SK-N-SH treated with all-trans-retinoic acid at 6 μM for 48 hours (cell line): ENCODE measurements at regions not wholly inside any gene's neighbourhood (a gene's known extent, or its start where the extent isn't known, plus 50 kb on each side); places are given as distances from the start of the nearest gene placed in this dataset.

Experiments used
- ATAC-seq: fragments of 200-7000 bp; cut with Tn5 transposase; 3 replicates; pipeline ENCODE4 v1.9.1; 2020; ENCODE audit warnings: mild to moderate bottlenecking, moderate library complexity
- ARNTL ChIP-seq: fragments of 450-650 bp; formaldehyde crosslinking; IDR thresholded peaks from 2 replicates; pipeline ENCODE4 v1.5.0; 2020; ENCODE audit warnings: low read depth, mild to moderate bottlenecking, moderate library complexity, borderline replicate concordance
- CREB5 ChIP-seq: fragments of 250-450 bp; sonication (Bioruptor Pico); IDR thresholded peaks from 2 replicates; pipeline ENCODE4 v1.5.1; 2020; ENCODE audit warnings: low read depth, mild to moderate bottlenecking, moderate library complexity
- CSDC2 ChIP-seq: fragments of 250-450 bp; sonication (Bioruptor Pico); IDR thresholded peaks from 2 replicates; pipeline ENCODE4 v1.5.0; 2020; ENCODE audit warnings: mild to moderate bottlenecking, moderate library complexity
- CSRNP3 ChIP-seq: fragments of 250-450 bp; sonication (Bioruptor Pico); IDR thresholded peaks from 2 replicates; pipeline ENCODE4 v1.5.1; 2021; ENCODE audit warnings: mild to moderate bottlenecking, moderate library complexity
- ESRRG ChIP-seq: fragments of 250-450 bp; sonication (Bioruptor Pico); IDR thresholded peaks from 2 replicates; pipeline ENCODE4 v1.6.1; 2021; ENCODE audit warnings: mild to moderate bottlenecking
- GLIS3 ChIP-seq: fragments of 250-450 bp; sonication (Bioruptor Pico); IDR thresholded peaks from 2 replicates; pipeline ENCODE4 v1.5.0; 2020; ENCODE audit warnings: mild to moderate bottlenecking, moderate library complexity
- ISL1 ChIP-seq: fragments of 250-450 bp; sonication (Bioruptor Pico); IDR thresholded peaks from 2 replicates; pipeline ENCODE4 v2.1.2; 2022; ENCODE audit warnings: mild to moderate bottlenecking, moderate library complexity
- OSR1 ChIP-seq: fragments of 250-450 bp; sonication (Bioruptor Pico); IDR thresholded peaks from 2 replicates; pipeline ENCODE4 v1.8.0; 2022; ENCODE audit warnings: moderate library complexity, mild to moderate bottlenecking, inconsistent platforms
- PATZ1 ChIP-seq: fragments of 250-450 bp; sonication (Bioruptor Pico); IDR thresholded peaks from 2 replicates; pipeline ENCODE4 v1.8.0; 2020; ENCODE audit warnings: mild to moderate bottlenecking, moderate library complexity, borderline replicate concordance
- POU6F1 ChIP-seq: fragments of 250-450 bp; sonication (Bioruptor Pico); IDR thresholded peaks from 2 replicates; pipeline ENCODE4 v1.8.0; 2021; ENCODE audit warnings: low read depth, mild to moderate bottlenecking, moderate library complexity, borderline replicate concordance
- RARB ChIP-seq: fragments of 250-450 bp; sonication (Bioruptor Pico); IDR thresholded peaks from 2 replicates; pipeline ENCODE4 v1.8.0; 2021; ENCODE audit warnings: mild to moderate bottlenecking, moderate library complexity
- SNAI2 ChIP-seq: fragments of 250-450 bp; sonication (Bioruptor Pico); IDR thresholded peaks from 2 replicates; pipeline ENCODE4 v1.5.0; 2020; ENCODE audit warnings: mild to moderate bottlenecking, moderate library complexity
- TOX ChIP-seq: fragments of 250-450 bp; sonication (Bioruptor Pico); IDR thresholded peaks from 2 replicates; pipeline ENCODE4 v1.8.0; 2021; ENCODE audit warnings: mild to moderate bottlenecking, moderate library complexity, borderline replicate concordance
- TSHZ2 ChIP-seq: fragments of 250-450 bp; sonication (Bioruptor Pico); IDR thresholded peaks from 2 replicates; pipeline ENCODE4 v1.5.0; 2020; ENCODE audit warnings: mild to moderate bottlenecking, moderate library complexity
- ZC3H10 ChIP-seq: fragments of 250-450 bp; sonication (Bioruptor Pico); IDR thresholded peaks from 2 replicates; pipeline ENCODE4 v1.5.1; 2021; ENCODE audit warnings: mild to moderate bottlenecking, moderate library complexity
- ZFP3 ChIP-seq: fragments of 250-450 bp; sonication (Bioruptor Pico); IDR thresholded peaks from 2 replicates; pipeline ENCODE4 v1.5.0; 2020; ENCODE audit warnings: mild to moderate bottlenecking, moderate library complexity
- ZFP30 ChIP-seq: fragments of 450-650 bp; formaldehyde crosslinking; IDR thresholded peaks from 2 replicates; pipeline ENCODE4 v1.5.0; 2022; ENCODE audit warnings: mild to moderate bottlenecking, moderate library complexity
- ZNF565 ChIP-seq: fragments of 450-650 bp; formaldehyde crosslinking; conservative IDR thresholded peaks from 2 replicates; pipeline ENCODE4 v1.5.0; 2020; ENCODE audit warnings: low read depth, mild to moderate bottlenecking, moderate library complexity
- ZNF70 ChIP-seq: fragments of 450-650 bp; formaldehyde crosslinking; IDR thresholded peaks from 2 replicates; pipeline ENCODE4 v1.5.0; 2020; ENCODE audit warnings: mild to moderate bottlenecking, moderate library complexity
- ZNF8 ChIP-seq: fragments of 450-650 bp; formaldehyde crosslinking; IDR thresholded peaks from 2 replicates; pipeline ENCODE4 v1.5.0; 2020; ENCODE audit warnings: mild to moderate bottlenecking, moderate library complexity

- TF ChIP-seq ZC3H10 (CRISPR knock-in tag) (no peak), CREB5 (CRISPR knock-in tag) (no peak), TOX (CRISPR knock-in tag) (no peak)
- no peak for ATAC-seq
Measured at GRCh38 chr6:147861696-147862095, 353.2 kb downstream of the SAMD5 start.

GRCh38 chr6:147867433-147868226 lies 359.1 kb downstream of the SAMD5 start:
- no peak for TF ChIP-seq OSR1 (CRISPR knock-in tag)
- TF ChIP-seq TSHZ2 (CRISPR knock-in tag) = no peak
- TF ChIP-seq RARB (CRISPR knock-in tag) = no peak
- no peak for TF ChIP-seq ZNF565 (CRISPR knock-in tag)
- no peak for TF ChIP-seq ZNF70
- no peak for TF ChIP-seq ZFP30 (CRISPR knock-in tag)
- no peak for TF ChIP-seq GLIS3 (CRISPR knock-in tag)
- no peak for TF ChIP-seq ZNF8 (CRISPR knock-in tag)
- no peak for TF ChIP-seq TOX (CRISPR knock-in tag)
- no peak for TF ChIP-seq ARNTL (CRISPR knock-in tag)
- no peak for TF ChIP-seq CSRNP3 (CRISPR knock-in tag)
- TF ChIP-seq SNAI2 (CRISPR knock-in tag) = no peak
- no peak for TF ChIP-seq ZC3H10 (CRISPR knock-in tag)
- TF ChIP-seq PATZ1 (CRISPR knock-in tag) = no peak
- no peak for TF ChIP-seq CSDC2
- TF ChIP-seq, all 23 proteins: peak for 0
- ATAC-seq = no peak

- no peak for TF ChIP-seq ESRRG (CRISPR knock-in tag)
- TF ChIP-seq SNAI2 (CRISPR knock-in tag) = no peak
- TF ChIP-seq CSRNP3 (CRISPR knock-in tag) = no peak
- no peak for TF ChIP-seq POU6F1 (CRISPR knock-in tag)
- TF ChIP-seq TSHZ2 (CRISPR knock-in tag) = no peak
- TF ChIP-seq ISL1 (CRISPR knock-in tag) = no peak
- no peak for TF ChIP-seq ZNF70
- TF ChIP-seq ZC3H10 (CRISPR knock-in tag) = no peak
- no peak for TF ChIP-seq CREB5 (CRISPR knock-in tag)
- TF ChIP-seq ZFP3 = no peak
- ATAC-seq = no peak
Measured at GRCh38 chr6:147868427-147869190, 360.1 kb downstream of the SAMD5 start.
